HG02763 (cell line): ENCODE measurements at regions not wholly inside any gene's neighbourhood (a gene's known extent, or its start where the extent isn't known, plus 50 kb on each side); places are given as distances from the start of the nearest gene placed in this dataset.

Experiments
- ATAC-seq: cut with Tn5 transposase; IDR thresholded peaks from one replicate; pipeline ENCODE4 v1.9.1; 2021; ENCODE audit warnings: mild to moderate bottlenecking, moderate library complexity; ENCODE audit not compliant: unreplicated experiment

- no peak for ATAC-seq
Measured at GRCh38 chr2:43039376-43040080, 186.9 kb downstream of the ZFP36L2 start.

GRCh38 chr2:43038696-43039094, 187.7 kb downstream of the ZFP36L2 start:
- no peak for ATAC-seq

- ATAC-seq: no peak
Measured at GRCh38 chr2:43038034-43038695, 188.2 kb downstream of the ZFP36L2 start.

- no peak for ATAC-seq
Measured at GRCh38 chr2:43035922-43036321, 190.5 kb downstream of the ZFP36L2 start.

GRCh38 chr2:43034921-43035320, 191.5 kb downstream of the ZFP36L2 start:
- ATAC-seq: no peak

- ATAC-seq: no peak
Measured at GRCh38 chr2:43034242-43034619, 192.2 kb downstream of the ZFP36L2 start.

GRCh38 chr2:43033466-43034241, 192.8 kb downstream of the ZFP36L2 start:
- no peak for ATAC-seq

GRCh38 chr2:43033016-43033270, 193.5 kb downstream of the ZFP36L2 start:
- ATAC-seq: no peak

- no peak for ATAC-seq
Measured at GRCh38 chr2:43032213-43033015, 194.0 kb downstream of the ZFP36L2 start.

- no peak for ATAC-seq
Measured at GRCh38 chr2:43031471-43032212, 194.8 kb downstream of the ZFP36L2 start.

GRCh38 chr2:43030551-43031307, 195.7 kb downstream of the ZFP36L2 start:
- ATAC-seq: no peak

GRCh38 chr2:43029186-43029585, 197.2 kb downstream of the ZFP36L2 start:
- ATAC-seq: no peak

GRCh38 chr2:43028188-43028587, 198.2 kb downstream of the ZFP36L2 start:
- ATAC-seq: no peak

- ATAC-seq: no peak
Measured at GRCh38 chr2:43027097-43027873, 199.1 kb downstream of the ZFP36L2 start.

- no peak for ATAC-seq
Measured at GRCh38 chr2:43026426-43027096, 199.8 kb downstream of the ZFP36L2 start.

GRCh38 chr2:43025709-43026295, 200.6 kb downstream of the ZFP36L2 start:
- ATAC-seq: no peak

GRCh38 chr2:43024515-43025011, 201.8 kb downstream of the ZFP36L2 start:
- no peak for ATAC-seq
